GM12873 (cell line): ENCODE measurements at regions not wholly inside any gene's neighbourhood (a gene's known extent, or its start where the extent isn't known, plus 50 kb on each side); places are given as distances from the start of the nearest gene placed in this dataset.

Experiments
- TF ChIP-seq, protein P1 (sequence below): IDR thresholded peaks from 2 replicates; pipeline ENCODE4 v1.5.1; 2012; ENCODE audit warnings: low read depth, mild to moderate bottlenecking, moderate library complexity, low read length, control low read depth; ENCODE audit not compliant: insufficient read depth; ENCODE audit errors: missing control alignments

GRCh38 chr3:181461381-181461780 lies 250.3 kb upstream of the SOX2 start:
- TF ChIP-seq, protein P1, sequence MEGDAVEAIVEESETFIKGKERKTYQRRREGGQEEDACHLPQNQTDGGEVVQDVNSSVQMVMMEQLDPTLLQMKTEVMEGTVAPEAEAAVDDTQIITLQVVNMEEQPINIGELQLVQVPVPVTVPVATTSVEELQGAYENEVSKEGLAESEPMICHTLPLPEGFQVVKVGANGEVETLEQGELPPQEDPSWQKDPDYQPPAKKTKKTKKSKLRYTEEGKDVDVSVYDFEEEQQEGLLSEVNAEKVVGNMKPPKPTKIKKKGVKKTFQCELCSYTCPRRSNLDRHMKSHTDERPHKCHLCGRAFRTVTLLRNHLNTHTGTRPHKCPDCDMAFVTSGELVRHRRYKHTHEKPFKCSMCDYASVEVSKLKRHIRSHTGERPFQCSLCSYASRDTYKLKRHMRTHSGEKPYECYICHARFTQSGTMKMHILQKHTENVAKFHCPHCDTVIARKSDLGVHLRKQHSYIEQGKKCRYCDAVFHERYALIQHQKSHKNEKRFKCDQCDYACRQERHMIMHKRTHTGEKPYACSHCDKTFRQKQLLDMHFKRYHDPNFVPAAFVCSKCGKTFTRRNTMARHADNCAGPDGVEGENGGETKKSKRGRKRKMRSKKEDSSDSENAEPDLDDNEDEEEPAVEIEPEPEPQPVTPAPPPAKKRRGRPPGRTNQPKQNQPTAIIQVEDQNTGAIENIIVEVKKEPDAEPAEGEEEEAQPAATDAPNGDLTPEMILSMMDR = no peak

GRCh38 chr3:181459516-181459915 lies 252.2 kb upstream of the SOX2 start:
- TF ChIP-seq, protein P1 = no peak

DNA sequence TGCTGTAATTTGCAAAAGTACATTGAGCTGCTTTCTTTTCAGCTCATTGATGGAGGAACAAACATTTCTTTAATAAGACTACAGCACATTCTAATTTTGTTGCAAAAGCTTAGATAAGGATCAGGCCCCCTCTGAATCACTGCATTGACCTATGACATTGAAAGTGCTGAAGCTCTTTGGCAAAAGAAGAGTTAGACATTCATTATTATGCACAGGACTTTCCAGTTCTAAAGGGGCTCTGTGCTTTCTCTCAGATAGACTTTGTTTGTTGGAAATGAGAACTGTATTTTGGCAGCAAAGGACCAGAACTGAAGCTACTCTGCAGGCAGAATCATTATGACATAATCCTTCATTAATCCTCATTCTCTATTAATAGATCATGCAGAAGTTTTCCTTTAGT lies 252.9 kb upstream of the SOX2 start:
- TF ChIP-seq, protein P1 = no peak

- TF ChIP-seq, protein P1 = no peak
These were observed 254.0 kb upstream of the SOX2 start for GRCh38 chr3:181457756-181458155.

DNA sequence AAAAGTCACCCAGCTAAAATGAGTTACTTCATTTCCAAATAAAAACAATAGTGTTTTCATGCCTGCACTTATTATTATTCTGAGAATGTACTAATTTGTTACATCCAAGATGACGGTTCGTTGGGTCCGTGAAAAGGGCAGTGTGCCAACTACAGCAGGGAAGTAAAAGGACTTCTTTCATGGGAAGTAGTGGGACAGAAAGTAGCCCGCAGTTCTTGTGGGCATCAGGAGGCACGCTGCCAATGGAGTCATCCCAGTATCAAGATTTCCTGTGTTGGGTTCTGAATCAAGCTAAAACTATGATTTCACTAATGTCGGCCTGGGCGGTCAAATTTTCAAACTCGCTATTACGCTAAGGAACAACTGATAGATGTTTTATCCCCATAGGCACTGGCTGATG lies 254.5 kb upstream of the SOX2 start:
- TF ChIP-seq, protein P1 = no peak

DNA sequence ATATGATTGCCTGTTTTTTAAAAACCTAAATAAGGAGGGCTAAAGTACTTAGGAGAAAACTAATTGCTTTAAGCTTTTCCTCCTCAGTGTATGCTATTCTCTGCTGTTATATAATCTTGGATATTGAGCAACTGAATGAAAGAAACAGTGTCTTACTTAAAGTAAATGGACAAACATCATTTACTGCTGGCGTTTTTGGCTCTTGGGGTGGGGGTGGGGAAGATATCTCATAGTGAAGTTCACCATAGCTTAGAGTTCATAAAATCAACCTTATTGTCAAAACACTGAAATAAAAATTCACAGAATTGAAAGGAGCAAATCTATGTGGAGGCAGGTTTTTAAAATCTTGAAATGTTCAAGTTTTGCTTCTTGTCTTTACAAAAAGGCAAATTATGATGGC lies 256.4 kb upstream of the SOX2 start:
- TF ChIP-seq, protein P1 = no peak

- TF ChIP-seq, protein P1 = no peak
These were observed 257.2 kb upstream of the SOX2 start for GRCh38 chr3:181454451-181455027.
